Dedifferentiated amniotic fluid mesenchymal stem cell (primary cell): ENCODE measurements at regions not wholly inside any gene's neighbourhood (a gene's known extent, or its start where the extent isn't known, plus 50 kb on each side); places are given as distances from the start of the nearest gene placed in this dataset.

Source experiments
- DNase-seq: peaks from one replicate; pipeline ENCODE4 v3.0.0-alpha.2; 2016; ENCODE audit errors: extremely low spot score

GRCh38 chr17:71900621-71901229 is 220.1 kb upstream of the SOX9 start:
- no peak for DNase-seq

GRCh38 chr17:71902894-71903506 is 217.8 kb upstream of the SOX9 start:
- no peak for DNase-seq

GRCh38 chr17:71905376-71906031 is 215.3 kb upstream of the SOX9 start:
- DNase-seq, result no peak

- DNase-seq, result no peak
Observed at GRCh38 chr17:71909155-71909554, 211.7 kb upstream of the SOX9 start.

- no peak for DNase-seq
Observed at GRCh38 chr17:71910002-71910401, 210.8 kb upstream of the SOX9 start.

GRCh38 chr17:71914042-71914441 is 206.8 kb upstream of the SOX9 start:
- no peak for DNase-seq

- no peak for DNase-seq
Observed at GRCh38 chr17:71914812-71915211, 206.0 kb upstream of the SOX9 start.

GRCh38 chr17:71917715-71918114 is 203.1 kb upstream of the SOX9 start:
- DNase-seq, result no peak

GRCh38 chr17:71919186-71919585 is 201.6 kb upstream of the SOX9 start:
- no peak for DNase-seq

- DNase-seq, result no peak
Observed at GRCh38 chr17:71919896-71920295, 200.9 kb upstream of the SOX9 start.

- no peak for DNase-seq
Observed at GRCh38 chr17:71921796-71922195, 199.0 kb upstream of the SOX9 start.

- DNase-seq, result no peak
Observed at GRCh38 chr17:71922439-71922838, 198.4 kb upstream of the SOX9 start.

GRCh38 chr17:71926746-71927398 is 193.9 kb upstream of the SOX9 start:
- no peak for DNase-seq

- no peak for DNase-seq
Observed at GRCh38 chr17:71933306-71933705, 187.5 kb upstream of the SOX9 start.

- DNase-seq, result no peak
Observed at GRCh38 chr17:71934520-71934919, 186.3 kb upstream of the SOX9 start.

GRCh38 chr17:71935341-71935740 is 185.5 kb upstream of the SOX9 start:
- DNase-seq, result no peak

GRCh38 chr17:71936977-71937376 is 183.8 kb upstream of the SOX9 start:
- DNase-seq, result no peak

GRCh38 chr17:71937914-71938313 is 182.9 kb upstream of the SOX9 start:
- no peak for DNase-seq

- DNase-seq, result no peak
Observed at GRCh38 chr17:71938340-71939010, 182.3 kb upstream of the SOX9 start.

GRCh38 chr17:71941920-71942319 is 178.9 kb upstream of the SOX9 start:
- DNase-seq, result no peak

- DNase-seq, result no peak
Observed at GRCh38 chr17:71942626-71943025, 178.2 kb upstream of the SOX9 start.

GRCh38 chr17:71948703-71949422 is 172.0 kb upstream of the SOX9 start:
- DNase-seq, result no peak
